IPS-18c (cell line): ENCODE measurements at regions not wholly inside any gene's neighbourhood (a gene's known extent, or its start where the extent isn't known, plus 50 kb on each side); places are given as distances from the start of the nearest gene placed in this dataset.
"Not testable (repeated sequence)": the region's sequence is repeated elsewhere in the genome, so short reads cannot be mapped to it uniquely, and the experiment has no call there.

ENCODE experiments used
- H3K4me3 ChIP-seq: 2 replicates; pipeline ENCODE4 v1.7.0; 2013; ENCODE audit warnings: low read depth, mild to moderate bottlenecking, low read length, moderate library complexity; ENCODE audit not compliant: insufficient read depth
- H3K9me3 ChIP-seq: one replicate; pipeline ENCODE4 v1.6.1; 2013; ENCODE audit warnings: mild to moderate bottlenecking, low read length, moderate library complexity; ENCODE audit not compliant: control insufficient read depth, insufficient read depth

DNA sequence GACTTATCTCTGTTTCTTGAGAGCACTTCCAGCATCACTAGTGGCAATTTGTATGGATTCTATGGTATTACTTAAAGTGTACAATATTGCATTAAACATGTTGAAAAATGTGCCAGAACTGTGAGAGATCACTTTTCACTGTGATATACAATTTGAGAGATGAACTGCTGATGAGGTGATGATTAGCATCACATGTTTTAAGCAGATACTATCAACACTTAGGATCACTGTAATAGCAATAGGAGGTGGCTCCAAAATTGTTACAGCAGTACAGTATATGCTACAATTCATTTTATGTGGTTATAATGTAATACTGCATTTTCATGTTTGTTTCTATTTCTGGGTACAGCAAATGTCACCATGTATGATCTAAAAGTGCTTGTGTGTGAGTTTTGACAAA lies 570.0 kb downstream of the PTPRC start:
- no peak overlapping the region for H3K4me3 ChIP-seq
- no peaks in the 10 kb centered on the region for H3K9me3 ChIP-seq

DNA sequence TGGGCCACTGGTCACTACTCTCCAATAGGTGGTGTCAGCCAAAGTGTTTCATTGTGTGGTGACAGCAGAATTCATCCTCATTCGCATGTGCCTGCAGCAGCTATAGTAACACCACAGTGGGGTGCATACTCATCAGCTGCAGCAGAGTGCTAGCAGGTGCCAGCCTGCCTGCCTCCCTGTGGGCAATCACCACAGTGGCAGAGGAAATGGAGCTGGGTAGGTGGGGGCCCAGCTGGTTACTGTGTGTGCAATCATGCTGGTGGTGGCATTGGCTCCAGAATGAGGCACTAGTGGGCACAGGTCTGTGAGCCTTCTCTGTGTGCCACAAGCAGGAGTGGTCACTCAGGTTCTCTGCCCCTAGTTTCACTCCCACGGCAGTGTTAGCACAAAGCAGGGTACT lies 579.2 kb downstream of the PTPRC start:
- Histone ChIP-seq H3K4me3 (no peak overlapping the region), H3K9me3 (peaks cover 2% of the 10 kb centered on the region)

DNA sequence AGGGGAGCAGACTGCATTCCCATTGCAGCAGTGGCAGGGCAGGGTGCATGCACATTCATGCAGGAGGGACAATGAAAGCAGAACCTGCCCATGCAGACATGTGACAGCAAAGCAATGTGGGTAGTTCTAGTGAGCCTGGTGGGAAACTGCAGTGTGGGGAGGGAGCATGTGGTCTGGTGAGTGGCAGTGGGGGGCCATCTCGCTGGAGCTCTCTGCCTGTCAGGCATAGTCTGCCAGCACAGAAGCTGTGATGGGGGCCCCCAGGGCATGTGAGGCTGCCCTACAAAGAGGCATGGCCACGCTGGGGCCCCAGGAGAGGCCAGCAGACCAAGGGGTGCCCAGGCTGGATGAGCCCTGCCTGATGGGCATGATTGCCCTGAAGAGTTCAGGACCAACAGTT lies 579.7 kb downstream of the PTPRC start:
- peaks cover 2% of the 10 kb centered on the region for H3K9me3 ChIP-seq
- no peak overlapping the region for H3K4me3 ChIP-seq

DNA sequence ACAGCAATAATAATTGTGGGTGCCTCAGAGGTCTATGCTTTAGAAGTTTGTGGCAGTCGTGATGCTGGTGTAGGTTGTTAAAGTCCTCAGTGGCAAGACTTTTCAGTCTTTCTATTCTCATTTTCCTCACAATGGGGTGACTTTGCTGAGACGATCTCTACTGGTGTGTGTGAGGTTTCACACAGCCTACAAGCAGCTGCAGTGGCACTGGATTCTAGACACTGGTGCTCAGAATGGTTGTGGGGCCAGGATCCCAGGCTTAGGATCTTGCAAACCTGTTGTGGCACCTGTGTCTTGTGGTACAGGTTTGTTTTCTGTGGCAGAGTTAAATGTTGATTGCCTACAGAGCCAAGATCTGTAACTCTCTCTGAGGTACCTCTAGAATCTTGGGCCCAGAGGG lies 581.2 kb downstream of the PTPRC start:
- H3K9me3 ChIP-seq, result no peaks in the 10 kb centered on the region
- no peak overlapping the region for H3K4me3 ChIP-seq

DNA sequence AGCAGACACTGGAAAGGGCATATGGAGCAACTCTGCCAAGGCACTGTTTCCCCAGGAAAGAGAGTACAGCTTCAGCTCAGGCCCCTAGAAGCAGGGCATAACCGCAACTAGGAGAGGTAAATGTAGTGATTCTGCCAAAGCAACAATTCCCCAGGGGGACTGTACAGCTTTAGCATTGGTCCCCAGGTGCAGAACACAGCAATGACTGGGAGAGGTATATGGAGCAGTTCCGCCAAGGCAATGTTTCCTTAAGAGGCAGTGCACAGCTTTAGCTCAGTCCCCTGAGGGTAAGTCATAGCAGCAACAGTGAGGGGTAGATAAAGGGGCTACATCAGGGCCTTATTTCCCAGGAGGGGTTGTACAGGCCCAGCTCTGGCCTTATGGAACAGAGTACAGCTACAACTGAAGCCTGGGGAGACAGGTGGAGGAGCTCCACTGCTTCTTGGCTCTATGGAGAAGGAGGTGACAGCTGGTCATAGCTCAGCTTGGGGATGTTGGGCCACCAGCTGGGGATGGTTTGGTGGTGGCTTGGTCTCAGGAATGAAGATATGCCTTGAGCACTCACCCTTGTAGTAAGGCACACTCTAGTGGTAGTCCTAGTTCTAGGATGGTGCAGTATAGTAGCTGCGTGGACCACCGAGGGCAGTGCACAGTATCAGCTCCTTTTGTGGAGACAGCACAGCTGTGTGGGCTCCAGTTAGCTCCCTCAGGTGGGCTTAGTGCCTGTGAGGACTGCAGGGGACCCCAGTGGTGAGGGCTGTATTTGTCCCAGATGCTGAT lies 582.7 kb downstream of the PTPRC start:
- no peak overlapping the region for H3K4me3 ChIP-seq

DNA sequence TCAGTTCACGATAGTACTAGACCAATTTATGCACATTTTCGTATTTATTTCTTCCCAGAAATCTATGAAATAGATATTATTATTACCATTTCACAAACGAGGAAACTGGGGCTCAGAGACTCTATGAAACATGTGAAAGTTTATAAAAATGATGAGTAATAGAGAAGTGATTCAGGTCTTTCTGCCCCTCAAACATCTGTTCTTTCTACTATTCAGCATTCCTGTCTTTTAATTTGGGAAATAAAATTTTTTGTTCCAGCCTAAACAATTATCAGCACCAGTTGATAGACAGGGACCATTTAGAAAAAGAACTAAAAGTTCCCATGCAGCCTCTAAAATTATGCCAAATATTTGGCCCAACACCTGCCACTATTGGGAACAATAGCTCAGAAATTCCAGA lies 585.1 kb downstream of the PTPRC start:
- H3K9me3 ChIP-seq, result no peaks in the 10 kb centered on the region

More for the DNA sequence above, 582.7 kb downstream of the PTPRC start:
- H3K9me3 ChIP-seq, result no peaks in the 10 kb centered on the region

DNA sequence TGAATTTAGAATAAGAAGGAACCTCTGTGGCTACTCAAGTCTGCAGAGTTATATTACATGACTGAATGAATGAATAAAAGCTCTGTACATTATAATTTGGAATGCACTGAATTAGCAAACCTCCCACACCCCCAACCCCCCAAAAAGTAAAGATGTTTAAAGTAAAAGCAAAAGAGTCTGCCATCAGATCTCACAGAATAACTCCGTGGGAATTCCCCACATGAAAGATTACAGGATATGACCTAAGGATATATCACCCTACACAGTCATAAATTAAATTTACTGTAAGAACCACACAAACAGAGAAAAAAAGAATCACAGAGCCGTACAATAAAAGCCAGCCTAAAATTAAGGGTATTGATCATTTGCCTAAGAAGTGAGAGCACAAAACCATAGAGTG lies 587.3 kb downstream of the PTPRC start:
- no peak overlapping the region for H3K4me3 ChIP-seq
- H3K9me3 ChIP-seq, result no peaks in the 10 kb centered on the region

More for the DNA sequence above, 585.1 kb downstream of the PTPRC start:
- no peak overlapping the region for H3K4me3 ChIP-seq

DNA sequence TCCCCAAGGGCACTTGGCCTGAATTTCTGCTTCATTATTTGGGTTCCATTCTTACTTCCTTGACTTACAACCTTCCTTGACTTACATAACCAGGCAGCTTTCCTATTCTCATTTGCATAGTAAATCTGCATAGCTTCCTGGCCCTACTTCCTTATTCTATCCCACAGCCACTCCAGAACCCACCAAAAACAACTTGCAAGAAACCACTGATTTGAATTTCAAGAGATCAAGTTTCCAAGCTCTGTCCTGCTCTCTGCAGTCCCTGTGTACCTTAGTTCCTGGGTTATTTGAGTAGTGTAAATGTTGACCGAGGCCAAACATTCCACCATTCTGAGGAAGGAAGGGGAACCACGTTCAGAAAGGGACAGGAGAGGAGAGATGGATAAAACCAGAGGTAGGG lies 603.3 kb downstream of the PTPRC start:
- Histone ChIP-seq H3K4me3 (no peak overlapping the region), H3K9me3 (no peaks in the 10 kb centered on the region)

DNA sequence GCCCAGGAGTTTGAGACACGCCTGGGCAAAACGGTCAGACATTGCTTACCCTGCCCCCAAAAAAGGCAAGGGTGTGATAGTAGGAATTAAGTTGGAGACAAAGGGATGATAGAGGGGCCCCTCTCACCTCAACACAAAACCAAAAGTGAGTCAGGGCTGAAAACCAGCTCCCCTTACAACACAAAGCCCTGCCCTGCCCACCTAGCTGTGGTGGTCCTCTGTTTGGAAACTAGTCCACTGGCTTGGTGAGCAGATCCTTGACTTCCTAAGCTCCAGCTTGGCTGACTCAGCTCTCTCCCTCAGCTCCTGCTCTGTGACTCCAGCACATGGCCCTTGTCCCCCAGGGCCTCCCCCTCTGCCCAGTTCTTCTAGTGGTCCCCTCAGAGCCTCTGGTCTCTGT lies 603.8 kb downstream of the PTPRC start:
- no peak overlapping the region for H3K4me3 ChIP-seq
- no peaks in the 10 kb centered on the region for H3K9me3 ChIP-seq

DNA sequence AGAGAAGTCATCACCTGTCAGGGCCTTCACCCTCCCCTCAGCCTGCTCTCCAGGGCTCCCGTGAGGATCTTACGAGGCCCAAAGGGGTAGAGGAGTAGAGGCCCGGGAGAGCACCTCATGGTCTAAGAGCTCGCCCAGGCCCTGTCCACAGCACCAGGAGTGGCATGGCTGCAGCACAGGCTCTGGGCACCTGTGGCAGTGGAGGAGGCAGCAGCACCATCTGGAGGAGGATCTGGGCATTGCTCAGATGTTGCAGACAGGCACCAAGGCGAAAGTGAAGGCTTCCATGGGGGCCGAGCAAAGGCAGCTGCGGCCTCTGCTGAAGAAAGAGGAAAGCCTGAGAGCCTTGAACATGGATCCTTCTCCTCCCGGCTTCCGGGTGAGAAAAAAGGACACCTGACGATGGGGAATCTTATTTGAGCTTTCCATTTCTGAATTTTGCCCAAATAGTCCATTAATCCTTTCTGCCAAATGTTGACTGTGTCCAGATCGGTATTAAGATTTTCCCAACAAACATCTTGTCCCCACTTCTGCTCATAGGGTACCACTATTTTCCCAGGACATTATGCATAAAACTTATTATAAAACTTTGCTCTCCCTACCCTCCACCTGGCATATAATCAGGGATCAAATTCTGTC lies 604.7 kb downstream of the PTPRC start:
- Histone ChIP-seq H3K9me3 (no peaks in the 10 kb centered on the region), H3K4me3 (no peak overlapping the region)

DNA sequence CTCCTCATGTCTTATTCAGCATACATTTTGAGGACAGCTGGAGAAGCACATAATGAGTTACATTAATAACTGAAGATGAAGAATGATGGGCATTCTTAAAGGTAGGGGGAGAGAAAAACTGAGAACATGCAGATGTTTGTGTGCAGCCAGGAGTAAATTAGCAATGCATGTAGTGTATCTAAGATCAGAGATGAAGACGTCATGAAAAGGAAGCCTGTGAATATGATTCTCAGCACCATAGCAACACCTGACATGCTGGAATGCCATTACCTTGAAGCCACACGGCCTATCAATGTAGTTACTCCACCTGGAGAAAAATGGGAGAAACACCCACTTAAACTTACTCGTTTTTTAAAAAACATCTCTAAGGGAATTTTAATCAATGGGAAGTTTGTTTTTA lies 607.1 kb downstream of the PTPRC start:
- Histone ChIP-seq H3K9me3 (no peaks in the 10 kb centered on the region), H3K4me3 (no peak overlapping the region)

DNA sequence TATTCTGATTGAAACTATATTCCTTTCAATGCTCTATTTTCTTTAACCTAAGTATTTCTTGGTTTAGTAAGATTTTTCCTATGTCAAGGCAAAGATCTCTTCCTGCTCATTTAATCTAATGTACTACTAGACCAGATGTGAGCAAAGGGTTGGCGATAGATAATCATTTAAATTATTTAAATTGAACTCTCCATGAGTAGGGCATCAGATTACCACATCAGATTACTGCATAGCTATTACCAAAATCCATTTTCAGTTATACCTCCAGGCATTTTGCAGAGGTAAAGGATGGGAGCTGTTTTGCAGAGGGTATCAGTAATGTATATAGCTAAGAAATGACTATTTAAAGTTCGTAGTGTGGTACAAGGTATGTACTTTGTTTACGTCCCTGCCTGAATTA lies 607.9 kb downstream of the PTPRC start:
- no peaks in the 10 kb centered on the region for H3K9me3 ChIP-seq
- no peak overlapping the region for H3K4me3 ChIP-seq

DNA sequence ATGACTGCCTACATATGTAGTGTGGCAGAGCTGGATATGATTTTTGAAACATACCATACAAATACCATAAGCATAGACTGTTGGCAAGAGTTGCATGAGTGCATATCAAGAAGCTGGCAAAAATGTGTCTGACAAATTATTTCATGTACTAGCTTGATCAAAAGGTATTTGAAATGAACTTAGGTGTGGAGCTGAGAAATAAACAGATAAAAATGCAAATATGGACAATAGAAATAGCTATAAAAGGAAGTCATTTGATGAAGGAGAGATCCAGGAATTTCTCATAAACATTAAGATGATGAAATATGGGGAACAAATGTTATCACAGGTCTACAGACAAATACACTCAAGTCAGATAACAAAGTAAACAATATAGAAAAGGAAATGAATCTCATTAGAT lies 609.1 kb downstream of the PTPRC start:
- no peaks in the 10 kb centered on the region for H3K9me3 ChIP-seq
- no peak overlapping the region for H3K4me3 ChIP-seq

DNA sequence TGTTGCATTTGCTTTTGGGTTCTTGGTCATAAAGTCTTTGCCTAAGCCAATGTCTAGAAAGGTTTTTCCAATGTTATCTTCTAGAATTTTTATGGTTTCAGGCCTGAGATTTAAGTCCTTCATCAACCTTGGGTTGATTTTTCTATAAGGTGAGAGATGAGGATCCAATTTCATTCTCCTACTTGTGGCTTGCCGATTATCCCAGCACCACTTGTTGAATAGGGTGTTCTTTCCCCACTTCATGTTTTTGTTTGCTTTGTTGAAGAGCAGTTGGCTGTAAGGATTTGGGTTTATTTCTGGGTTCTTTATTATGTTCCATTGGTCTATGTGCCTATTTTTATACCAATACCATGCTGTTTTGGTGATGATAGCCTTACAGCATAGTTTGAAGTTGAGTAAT lies 615.2 kb downstream of the PTPRC start:
- not testable (repeated sequence) for H3K9me3 ChIP-seq, H3K4me3 ChIP-seq

DNA sequence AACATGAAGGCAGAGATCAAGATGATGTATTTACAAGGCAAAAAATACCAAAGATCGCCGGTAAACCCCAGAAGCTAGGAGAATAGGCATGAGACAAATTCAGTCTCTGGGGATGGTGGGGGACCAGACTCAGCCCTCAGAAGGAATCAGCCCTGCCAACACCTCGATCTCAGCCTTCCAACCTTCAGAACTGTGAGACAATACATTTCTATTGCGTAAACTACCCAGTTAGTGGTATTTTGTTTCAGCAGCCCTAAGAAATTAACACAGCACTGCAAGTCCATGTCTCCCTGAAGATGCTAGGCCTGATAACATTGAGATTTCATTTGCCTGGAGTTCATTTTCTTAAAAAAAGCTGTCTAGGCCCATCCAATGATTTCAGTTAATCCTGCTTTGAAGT lies 622.5 kb downstream of the PTPRC start:
- H3K4me3 ChIP-seq, result no peak overlapping the region

DNA sequence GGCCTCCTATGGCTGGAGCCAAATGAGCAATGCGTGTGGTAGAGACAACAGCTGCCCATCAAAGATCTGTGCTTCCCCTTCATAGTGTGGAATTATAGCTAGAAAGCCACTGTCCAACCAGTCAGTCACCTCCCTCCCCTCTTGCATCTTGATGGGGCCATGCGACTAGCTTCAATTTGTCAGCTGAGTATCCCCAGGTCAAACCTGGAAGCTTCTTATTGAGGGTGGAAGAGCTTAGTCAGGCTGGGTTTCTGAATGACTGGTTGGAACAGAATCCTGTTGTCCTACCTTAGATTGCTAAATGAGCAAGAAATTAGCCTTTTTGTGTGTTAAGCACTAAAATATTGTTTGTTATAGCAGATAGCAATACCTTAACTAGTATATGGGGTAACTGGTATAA lies 625.4 kb downstream of the PTPRC start:
- Histone ChIP-seq H3K4me3 (no peak overlapping the region), H3K9me3 (no peaks in the 10 kb centered on the region)

More for the DNA sequence above, 622.5 kb downstream of the PTPRC start:
- no peaks in the 10 kb centered on the region for H3K9me3 ChIP-seq

DNA sequence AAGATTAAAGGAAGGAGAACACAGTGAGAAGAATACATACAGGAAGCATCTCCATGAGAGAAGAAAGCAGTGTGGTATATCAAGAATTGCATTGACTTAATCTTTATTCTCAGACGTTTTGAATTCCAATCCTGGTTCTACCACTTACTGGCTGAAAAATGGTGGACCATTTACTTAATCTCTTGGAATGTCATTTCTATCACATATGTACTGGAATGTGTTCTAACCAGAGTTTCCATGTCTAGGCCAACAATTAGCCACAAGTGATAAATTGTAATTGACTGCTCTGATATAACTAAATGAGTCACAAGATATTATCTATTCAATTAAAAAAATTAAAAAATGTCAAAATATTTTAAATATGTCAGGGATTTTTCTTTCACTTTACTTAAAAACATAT lies 626.1 kb downstream of the PTPRC start:
- Histone ChIP-seq H3K4me3 (no peak overlapping the region), H3K9me3 (no peaks in the 10 kb centered on the region)

DNA sequence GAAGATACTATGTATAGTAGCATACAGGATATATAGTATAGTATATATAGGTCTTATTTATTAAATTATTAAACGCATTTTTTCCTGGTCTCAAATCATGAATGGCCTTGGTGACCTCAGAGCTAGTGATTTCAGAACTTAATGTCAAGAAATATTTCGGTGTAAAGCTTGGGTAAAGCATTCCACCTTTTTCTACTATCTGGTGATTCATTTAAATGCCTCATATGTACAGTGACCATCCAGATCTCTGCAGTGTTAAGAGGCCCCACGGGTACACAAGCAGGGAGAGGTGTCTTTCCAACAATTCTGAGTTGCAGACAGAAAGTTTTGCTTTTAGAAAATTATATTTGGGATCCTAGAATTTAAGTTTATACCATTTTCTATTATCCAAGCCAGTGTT lies 626.5 kb downstream of the PTPRC start:
- Histone ChIP-seq H3K9me3 (no peaks in the 10 kb centered on the region), H3K4me3 (no peak overlapping the region)

DNA sequence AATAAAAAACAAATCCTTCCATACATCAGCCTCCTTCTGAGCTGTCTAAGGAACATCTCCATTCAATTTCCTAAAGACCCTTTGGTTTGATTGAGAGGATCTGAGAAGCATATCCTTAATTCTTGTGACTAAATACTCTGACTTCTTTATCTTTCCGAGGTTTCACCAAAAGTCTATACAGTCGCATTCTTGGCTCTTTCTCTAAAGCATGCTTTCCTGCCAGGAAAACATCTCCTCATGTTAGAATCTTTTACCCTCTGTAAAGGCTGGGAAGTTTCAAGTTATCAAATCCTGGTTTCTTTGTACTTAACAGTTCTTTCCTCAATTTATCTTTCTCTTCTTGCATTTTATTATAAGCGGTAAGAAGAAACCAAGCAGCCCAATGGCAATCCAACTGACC lies 630.4 kb downstream of the PTPRC start:
- Histone ChIP-seq H3K9me3 (no peaks in the 10 kb centered on the region), H3K4me3 (no peak overlapping the region)
